Esophagus squamous epithelium (tissue), 5 donors: ENCODE measurements at regions not wholly inside any gene's neighbourhood (a gene's known extent, or its start where the extent isn't known, plus 50 kb on each side); places are given as distances from the start of the nearest gene placed in this dataset.

Source experiments
- DNase-seq: peaks from one replicate; lab custom pipeline; 2025; lab: John Stamatoyannopoulos, UW
- H3K27ac ChIP-seq, 4 donors: fragments of 200-600 bp; sonication (generic); one replicate each; pipeline ENCODE4 v1.5.1; 2016 to 2019; ENCODE audit warnings: mild to moderate bottlenecking in 1 of 4
- H3K27me3 ChIP-seq, 4 donors: fragments of 200-600 bp; sonication (generic); 1 replicate in 3 of 4; 2 replicates in 1 of 4; pipeline versions ENCODE4 v1.5.1 to v1.6.0; 2017 to 2021; ENCODE audit warnings: antibody characterized with exemption in 1 of 4
- H3K36me3 ChIP-seq, 3 donors: fragments of 200-600 bp; sonication (generic); one replicate each; pipeline ENCODE4 v1.5.1; 2016 to 2019
- H3K4me1 ChIP-seq, 3 donors: fragments of 200-600 bp; sonication (generic); one replicate each; pipeline ENCODE4 v1.5.1; 2017 to 2019
- H3K4me3 ChIP-seq, 4 donors: fragments of 200-600 bp; sonication (generic); 1 replicate in 3 of 4; 2 replicates in 1 of 4; pipeline ENCODE4 v1.5.1; 2016 to 2019; ENCODE audit warnings: mild to moderate bottlenecking in 2 of 4, moderate library complexity in 1 of 4
- H3K9me3 ChIP-seq, 3 donors: fragments of 200-600 bp; sonication (generic); one replicate each; pipeline ENCODE4 v1.5.1; 2016 to 2019
- CTCF ChIP-seq, 6 experiments: fragments of 450-650 bp in 4 of 6; fragments of 200-600 bp in 2 of 6; sonication (generic) in 2 of 6; IDR thresholded peaks; one replicate each; pipeline ENCODE4 v1.5.1; 2016 to 2019; ENCODE audit warnings: antibody characterized with exemption in 6 of 6, mild to moderate bottlenecking in 4 of 6, moderate library complexity in 4 of 6
- POLR2A ChIP-seq, 4 donors: fragments of 450-650 bp; IDR thresholded peaks; one replicate each; pipeline ENCODE4 v1.6.1; 2017; ENCODE audit warnings: antibody characterized with exemption in 4 of 4, mild to moderate bottlenecking in 4 of 4, moderate library complexity in 3 of 4
- WGBS, 2 donors: methylation state at CpG; one replicate each; pipeline ENCODE4 v1.1.5; 2018; 5-methylcytosine and 5-hydroxymethylcytosine counted together
- intact Hi-C: fragments of 100-400 bp; cut with DNase I; formaldehyde crosslinking; loops from one replicate; pipeline ENCODE4 v1.15.0; 2022
- donor health status: DM: yes; HTN: yes; CAD: no.

GRCh38 chr5:19169426-19169825 lies 818.6 kb downstream of the CDH18 start:
- no peaks in the 10 kb centered on the region for H3K9me3 ChIP-seq
- no peak overlapping the region for H3K4me3 ChIP-seq
- DNase-seq, result no peak
- H3K36me3 ChIP-seq, result no peaks in the 10 kb centered on the region
- no peak overlapping the region for H3K27ac ChIP-seq
- no peaks in the 10 kb centered on the region for H3K4me1 ChIP-seq
- intact Hi-C loops, result no loop called here
- TF ChIP-seq POLR2A (IDR thresholded peaks at IDR 0.05) (no peak), CTCF (IDR thresholded peaks at IDR 0.05) (no peak)
- H3K27me3 ChIP-seq, result no peaks in the 10 kb centered on the region

GRCh38 chr5:19172926-19173470 lies 815.0 kb downstream of the CDH18 start:
- no peak overlapping the region for H3K27ac ChIP-seq
- DNase-seq, result no peak
- intact Hi-C loops, result no loop called here
- no peaks in the 10 kb centered on the region for H3K9me3 ChIP-seq
- H3K27me3 ChIP-seq, result no peaks in the 10 kb centered on the region
- no peak overlapping the region for H3K4me3 ChIP-seq
- H3K4me1 ChIP-seq, result no peaks in the 10 kb centered on the region
- H3K36me3 ChIP-seq, result no peaks in the 10 kb centered on the region
- WGBS, 2 donors, result 79 to 83% methylated on average over 6 of the region's 6 CpGs
- TF ChIP-seq CTCF (IDR thresholded peaks at IDR 0.05) (no peak), POLR2A (IDR thresholded peaks at IDR 0.05) (no peak)

GRCh38 chr5:19175776-19176570 lies 812.0 kb downstream of the CDH18 start:
- H3K36me3 ChIP-seq, result no peaks in the 10 kb centered on the region
- no peak overlapping the region for H3K27ac ChIP-seq
- 38% methylated on average over 3 of the region's 3 CpGs for WGBS, 2 donors
- H3K4me3 ChIP-seq, result no peak overlapping the region
- TF ChIP-seq CTCF (IDR thresholded peaks at IDR 0.05), result no peak
- no peak for TF ChIP-seq POLR2A (IDR thresholded peaks at IDR 0.05)
- no peaks in the 10 kb centered on the region for H3K4me1 ChIP-seq
- intact Hi-C loops, result no loop called here
- no peak for DNase-seq
- H3K9me3 ChIP-seq, result no peaks in the 10 kb centered on the region
- H3K27me3 ChIP-seq, result no peaks in the 10 kb centered on the region

- no peaks in the 10 kb centered on the region for H3K36me3 ChIP-seq
- TF ChIP-seq CTCF (IDR thresholded peaks at IDR 0.05) (no peak), POLR2A (IDR thresholded peaks at IDR 0.05) (no peak)
- WGBS, 2 donors, result 27 to 38% methylated on average over 1 of the region's 1 CpG
- H3K27ac ChIP-seq, result no peak overlapping the region
- DNase-seq, result no peak
- no peak overlapping the region for H3K4me3 ChIP-seq
- no peaks in the 10 kb centered on the region for H3K4me1 ChIP-seq
- no peaks in the 10 kb centered on the region for H3K9me3 ChIP-seq
- H3K27me3 ChIP-seq, result no peaks in the 10 kb centered on the region
- intact Hi-C loops, result no loop called here
Measured at GRCh38 chr5:19179571-19179970, 808.4 kb downstream of the CDH18 start.

GRCh38 chr5:19189176-19189575 lies 798.8 kb downstream of the CDH18 start:
- TF ChIP-seq CTCF (IDR thresholded peaks at IDR 0.05), result no peak
- no peak for TF ChIP-seq POLR2A (IDR thresholded peaks at IDR 0.05)
- Histone ChIP-seq H3K9me3 (peaks cover 0 to 5% (median 0%) of the 10 kb centered on the region in 3 donors), H3K36me3 (no peaks in the 10 kb centered on the region), H3K27ac (no peak overlapping the region), H3K27me3 (no peaks in the 10 kb centered on the region), H3K4me1 (no peaks in the 10 kb centered on the region), H3K4me3 (no peak overlapping the region)
- intact Hi-C loops, result no loop called here
- DNase-seq, result no peak
- 31 to 35% methylated on average over 2 of the region's 2 CpGs for WGBS, 2 donors
